Mammary epithelial cell (primary cell): ENCODE measurements at regions not wholly inside any gene's neighbourhood (a gene's known extent, or its start where the extent isn't known, plus 50 kb on each side); places are given as distances from the start of the nearest gene placed in this dataset.
"Not testable (repeated sequence)": the region's sequence is repeated elsewhere in the genome, so short reads cannot be mapped to it uniquely, and the experiment has no call there.

ENCODE experiments used
- CTCF ChIP-seq, 2 donors: IDR thresholded peaks in 1 of 2; conservative IDR thresholded peaks in 1 of 2; 2 replicates each; pipeline ENCODE4 v1.5.1; 2011 to 2012; ENCODE audit warnings: inconsistent platforms in 2 of 2, low read length in 2 of 2, mild to moderate bottlenecking in 2 of 2, control low read depth in 1 of 2, low read depth in 1 of 2; ENCODE audit not compliant: insufficient read depth in 1 of 2; ENCODE audit errors: extremely low read depth in 1 of 2
- EZH2 ChIP-seq: IDR thresholded peaks from 2 replicates; pipeline ENCODE4 v1.6.1; 2012; ENCODE audit warnings: low read length, inconsistent platforms, borderline replicate concordance

GRCh38 chr1:218008296-218008695, 276.8 kb upstream of the RRP15 start:
- TF ChIP-seq CTCF (conservative IDR thresholded peaks at IDR 0.05 in 1 of 2, IDR thresholded peaks at IDR 0.05 in 1 of 2; ENCODE audit: extremely low read depth in 1 of 2, insufficient read depth in 1 of 2, low read depth in 1 of 2, low read length in 2 of 2); EZH2: not testable (repeated sequence)
